Ishikawa (cell line): ENCODE measurements at regions not wholly inside any gene's neighbourhood (a gene's known extent, or its start where the extent isn't known, plus 50 kb on each side); places are given as distances from the start of the nearest gene placed in this dataset.

Source experiments
- CEBPB ChIP-seq: IDR thresholded peaks from 2 replicates; pipeline ENCODE4 v1.6.1; 2012
- EGR1 ChIP-seq: IDR thresholded peaks from 2 replicates; pipeline ENCODE4 v1.6.1; 2012
- EP300 ChIP-seq: IDR thresholded peaks from 2 replicates; pipeline ENCODE4 v1.6.1; 2012; ENCODE audit warnings: borderline replicate concordance
- FOXM1 ChIP-seq: IDR thresholded peaks from 2 replicates; pipeline ENCODE4 v1.6.1; 2012; ENCODE audit warnings: low read depth, borderline replicate concordance
- NFIC ChIP-seq: IDR thresholded peaks from 2 replicates; pipeline ENCODE4 v1.6.1; 2012
- RAD21 ChIP-seq: IDR thresholded peaks from 2 replicates; pipeline ENCODE4 v1.6.1; 2012; ENCODE audit warnings: low read depth
- TAF1 ChIP-seq: IDR thresholded peaks from 2 replicates; pipeline ENCODE4 v1.6.1; 2012; ENCODE audit warnings: low read depth, mild to moderate bottlenecking
- TCF12 ChIP-seq: IDR thresholded peaks from 2 replicates; pipeline ENCODE4 v1.6.1; 2012; ENCODE audit warnings: low read depth
- TEAD4 ChIP-seq: IDR thresholded peaks from 2 replicates; pipeline ENCODE4 v1.6.1; 2012
- ZBTB7A ChIP-seq: IDR thresholded peaks from 2 replicates; pipeline ENCODE4 v1.6.1; 2012; ENCODE audit warnings: low read depth
- TF ChIP-seq, protein P1 (sequence below): IDR thresholded peaks from 2 replicates; pipeline ENCODE4 v1.6.1; 2012
- TF ChIP-seq, protein P2 (sequence below): IDR thresholded peaks from 2 replicates; pipeline ENCODE4 v1.6.1; 2012; ENCODE audit warnings: low read depth, mild to moderate bottlenecking
- TF ChIP-seq, protein P3 (sequence below): IDR thresholded peaks from 2 replicates; pipeline ENCODE4 v1.6.1; 2012

DNA sequence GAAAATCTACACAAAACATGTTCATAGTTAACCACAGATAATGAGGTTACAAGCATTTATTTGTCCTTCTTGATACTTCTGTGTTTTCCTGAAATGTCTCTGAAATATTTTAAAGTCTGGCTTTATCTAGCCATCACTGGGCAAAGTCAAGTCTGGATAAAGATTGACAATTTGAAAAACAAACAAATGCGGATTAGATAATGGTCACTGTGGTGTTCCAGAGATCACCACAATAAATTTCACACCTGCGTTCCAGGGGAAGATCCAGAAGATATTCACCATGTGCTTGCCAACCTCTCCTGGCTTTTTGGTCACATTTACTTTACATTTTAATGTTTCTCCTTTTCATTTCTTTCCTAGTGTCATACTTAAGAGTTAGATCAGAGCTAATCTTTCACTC is 109.7 kb upstream of the CCDC28A start:
- no peak for TF ChIP-seq ZBTB7A
- TF ChIP-seq, protein P1, sequence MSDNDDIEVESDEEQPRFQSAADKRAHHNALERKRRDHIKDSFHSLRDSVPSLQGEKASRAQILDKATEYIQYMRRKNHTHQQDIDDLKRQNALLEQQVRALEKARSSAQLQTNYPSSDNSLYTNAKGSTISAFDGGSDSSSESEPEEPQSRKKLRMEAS = no peak
- no peak for TF ChIP-seq TAF1
- no peak for TF ChIP-seq TEAD4
- TF ChIP-seq EP300 = no peak
- no peak for TF ChIP-seq NFIC
- no peak for TF ChIP-seq FOXM1
- TF ChIP-seq TCF12 = no peak
- TF ChIP-seq, protein P2, sequence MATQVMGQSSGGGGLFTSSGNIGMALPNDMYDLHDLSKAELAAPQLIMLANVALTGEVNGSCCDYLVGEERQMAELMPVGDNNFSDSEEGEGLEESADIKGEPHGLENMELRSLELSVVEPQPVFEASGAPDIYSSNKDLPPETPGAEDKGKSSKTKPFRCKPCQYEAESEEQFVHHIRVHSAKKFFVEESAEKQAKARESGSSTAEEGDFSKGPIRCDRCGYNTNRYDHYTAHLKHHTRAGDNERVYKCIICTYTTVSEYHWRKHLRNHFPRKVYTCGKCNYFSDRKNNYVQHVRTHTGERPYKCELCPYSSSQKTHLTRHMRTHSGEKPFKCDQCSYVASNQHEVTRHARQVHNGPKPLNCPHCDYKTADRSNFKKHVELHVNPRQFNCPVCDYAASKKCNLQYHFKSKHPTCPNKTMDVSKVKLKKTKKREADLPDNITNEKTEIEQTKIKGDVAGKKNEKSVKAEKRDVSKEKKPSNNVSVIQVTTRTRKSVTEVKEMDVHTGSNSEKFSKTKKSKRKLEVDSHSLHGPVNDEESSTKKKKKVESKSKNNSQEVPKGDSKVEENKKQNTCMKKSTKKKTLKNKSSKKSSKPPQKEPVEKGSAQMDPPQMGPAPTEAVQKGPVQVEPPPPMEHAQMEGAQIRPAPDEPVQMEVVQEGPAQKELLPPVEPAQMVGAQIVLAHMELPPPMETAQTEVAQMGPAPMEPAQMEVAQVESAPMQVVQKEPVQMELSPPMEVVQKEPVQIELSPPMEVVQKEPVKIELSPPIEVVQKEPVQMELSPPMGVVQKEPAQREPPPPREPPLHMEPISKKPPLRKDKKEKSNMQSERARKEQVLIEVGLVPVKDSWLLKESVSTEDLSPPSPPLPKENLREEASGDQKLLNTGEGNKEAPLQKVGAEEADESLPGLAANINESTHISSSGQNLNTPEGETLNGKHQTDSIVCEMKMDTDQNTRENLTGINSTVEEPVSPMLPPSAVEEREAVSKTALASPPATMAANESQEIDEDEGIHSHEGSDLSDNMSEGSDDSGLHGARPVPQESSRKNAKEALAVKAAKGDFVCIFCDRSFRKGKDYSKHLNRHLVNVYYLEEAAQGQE = no peak
- TF ChIP-seq RAD21 = no peak
- no peak for TF ChIP-seq CEBPB
- no peak for TF ChIP-seq EGR1
- TF ChIP-seq, protein P3, sequence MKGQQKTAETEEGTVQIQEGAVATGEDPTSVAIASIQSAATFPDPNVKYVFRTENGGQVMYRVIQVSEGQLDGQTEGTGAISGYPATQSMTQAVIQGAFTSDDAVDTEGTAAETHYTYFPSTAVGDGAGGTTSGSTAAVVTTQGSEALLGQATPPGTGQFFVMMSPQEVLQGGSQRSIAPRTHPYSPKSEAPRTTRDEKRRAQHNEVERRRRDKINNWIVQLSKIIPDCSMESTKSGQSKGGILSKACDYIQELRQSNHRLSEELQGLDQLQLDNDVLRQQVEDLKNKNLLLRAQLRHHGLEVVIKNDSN = no peak
